ENCODE measurements at regions not wholly inside any gene's neighbourhood (a gene's known extent, or its start where the extent isn't known, plus 50 kb on each side); places are given as distances from the start of the nearest gene placed in this dataset.

DNA sequence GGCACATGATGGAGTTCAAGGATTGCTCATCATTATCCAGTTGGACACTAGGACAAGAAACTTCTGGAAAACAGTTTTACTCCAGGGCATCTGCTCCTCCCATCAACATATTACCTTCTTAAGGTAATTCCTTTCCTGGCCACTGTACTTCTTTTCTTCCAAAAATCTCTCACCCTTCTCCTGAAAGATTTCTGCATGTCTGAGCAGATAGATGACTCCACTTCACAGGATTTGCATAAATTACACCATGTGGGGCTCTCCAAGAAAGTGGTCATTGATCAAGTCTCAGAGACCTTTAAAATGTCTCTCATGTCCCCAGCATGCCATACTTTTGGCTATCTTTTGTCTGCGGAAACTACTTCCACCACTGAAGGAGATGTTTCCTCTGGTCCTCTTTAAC lies 103.2 kb upstream of the TNFAIP3 start:
- peaks cover 0 to 11% (median 1%) of the 10 kb centered on the region in 4 donors for H3K4me1 ChIP-seq
- WGBS, 2 donors = 94 to 100% methylated on average over 1 of the region's 1 CpG
- no peak overlapping the region for H3K27ac ChIP-seq
- H3K9me3 ChIP-seq = no peaks in the 10 kb centered on the region
- no peaks in the 10 kb centered on the region for H3K36me3 ChIP-seq
- ATAC-seq (ENCODE audit: low FRiP score in 2 of 2) (no peak), DNase-seq (no peak)
- H3K4me3 ChIP-seq = no peak overlapping the region
- TF ChIP-seq POLR2AphosphoS5 (IDR thresholded peaks at IDR 0.05) (no peak), POLR2A (IDR thresholded peaks at IDR 0.05) (no peak), EP300 (IDR thresholded peaks at IDR 0.05) (no peak)
- TF ChIP-seq, protein P1, sequence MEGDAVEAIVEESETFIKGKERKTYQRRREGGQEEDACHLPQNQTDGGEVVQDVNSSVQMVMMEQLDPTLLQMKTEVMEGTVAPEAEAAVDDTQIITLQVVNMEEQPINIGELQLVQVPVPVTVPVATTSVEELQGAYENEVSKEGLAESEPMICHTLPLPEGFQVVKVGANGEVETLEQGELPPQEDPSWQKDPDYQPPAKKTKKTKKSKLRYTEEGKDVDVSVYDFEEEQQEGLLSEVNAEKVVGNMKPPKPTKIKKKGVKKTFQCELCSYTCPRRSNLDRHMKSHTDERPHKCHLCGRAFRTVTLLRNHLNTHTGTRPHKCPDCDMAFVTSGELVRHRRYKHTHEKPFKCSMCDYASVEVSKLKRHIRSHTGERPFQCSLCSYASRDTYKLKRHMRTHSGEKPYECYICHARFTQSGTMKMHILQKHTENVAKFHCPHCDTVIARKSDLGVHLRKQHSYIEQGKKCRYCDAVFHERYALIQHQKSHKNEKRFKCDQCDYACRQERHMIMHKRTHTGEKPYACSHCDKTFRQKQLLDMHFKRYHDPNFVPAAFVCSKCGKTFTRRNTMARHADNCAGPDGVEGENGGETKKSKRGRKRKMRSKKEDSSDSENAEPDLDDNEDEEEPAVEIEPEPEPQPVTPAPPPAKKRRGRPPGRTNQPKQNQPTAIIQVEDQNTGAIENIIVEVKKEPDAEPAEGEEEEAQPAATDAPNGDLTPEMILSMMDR (IDR thresholded peaks at IDR 0.05) = no peak
- no peaks in the 10 kb centered on the region for H3K27me3 ChIP-seq

DNA sequence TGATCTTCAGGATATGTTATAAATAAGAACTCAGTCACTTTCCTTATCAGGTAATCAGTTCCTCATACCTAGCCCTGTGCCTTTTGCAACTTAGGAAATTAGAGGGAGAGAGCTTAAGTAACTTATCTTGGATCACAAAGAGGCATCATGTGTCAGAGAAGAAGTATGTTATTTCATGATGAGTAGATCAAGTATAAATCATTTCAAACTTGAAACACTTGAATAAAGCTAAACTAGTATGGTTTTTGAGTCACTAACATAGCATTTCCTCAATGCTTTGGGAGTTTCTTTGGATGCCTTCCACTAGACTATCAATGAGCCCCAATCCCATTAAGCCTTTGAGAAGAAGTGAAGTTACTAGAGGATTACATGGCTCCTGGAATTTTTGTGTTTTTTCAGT lies 102.6 kb upstream of the TNFAIP3 start:
- Histone ChIP-seq H3K4me3 (no peak overlapping the region), H3K27ac (no peak overlapping the region), H3K4me1 (peaks cover 0 to 11% (median 3%) of the 10 kb centered on the region in 4 donors), H3K9me3 (no peaks in the 10 kb centered on the region), H3K36me3 (no peaks in the 10 kb centered on the region), H3K27me3 (no peaks in the 10 kb centered on the region)
- TF ChIP-seq POLR2A (IDR thresholded peaks at IDR 0.05) (no peak), POLR2AphosphoS5 (IDR thresholded peaks at IDR 0.05) (no peak), EP300 (IDR thresholded peaks at IDR 0.05) (no peak)
- TF ChIP-seq, protein P1 (IDR thresholded peaks at IDR 0.05) = no peak
- ATAC-seq (ENCODE audit: low FRiP score in 2 of 2) (no peak), DNase-seq (no peak)

DNA sequence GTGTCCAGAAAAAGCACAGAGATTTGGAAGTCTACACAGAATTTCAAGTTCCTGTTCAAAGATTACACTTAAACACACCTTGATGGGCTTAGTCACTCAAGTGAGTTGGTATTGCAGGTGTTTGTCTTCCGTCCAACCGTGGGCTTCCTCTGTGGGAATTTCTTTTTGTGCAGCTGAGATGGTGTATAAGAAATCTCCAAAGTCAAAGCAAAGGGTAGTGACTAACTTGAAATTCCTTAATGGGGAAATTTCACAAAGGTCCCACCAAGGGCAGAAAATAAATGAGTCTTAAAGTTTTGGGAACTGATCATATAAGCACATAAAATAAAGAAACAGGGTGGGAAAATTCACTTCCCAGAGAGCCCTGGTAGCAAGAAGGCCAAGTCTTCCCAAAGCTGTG lies 102.0 kb upstream of the TNFAIP3 start:
- no peaks in the 10 kb centered on the region for H3K27me3 ChIP-seq
- DNase-seq (no peak), ATAC-seq (ENCODE audit: low FRiP score in 2 of 2) (no peak)
- no peak overlapping the region for H3K4me3 ChIP-seq
- H3K4me1 ChIP-seq = peaks cover 0 to 11% (median 3%) of the 10 kb centered on the region in 4 donors
- TF ChIP-seq EP300 (IDR thresholded peaks at IDR 0.05) = no peak
- no peak for TF ChIP-seq POLR2A (IDR thresholded peaks at IDR 0.05)
- TF ChIP-seq, protein P1 (IDR thresholded peaks at IDR 0.05) = no peak
- TF ChIP-seq POLR2AphosphoS5 (IDR thresholded peaks at IDR 0.05) = no peak
- 74 to 76% methylated on average over 2 of the region's 2 CpGs for WGBS, 2 donors
- no peaks in the 10 kb centered on the region for H3K36me3 ChIP-seq
- H3K9me3 ChIP-seq = no peaks in the 10 kb centered on the region
- no peak overlapping the region for H3K27ac ChIP-seq

DNA sequence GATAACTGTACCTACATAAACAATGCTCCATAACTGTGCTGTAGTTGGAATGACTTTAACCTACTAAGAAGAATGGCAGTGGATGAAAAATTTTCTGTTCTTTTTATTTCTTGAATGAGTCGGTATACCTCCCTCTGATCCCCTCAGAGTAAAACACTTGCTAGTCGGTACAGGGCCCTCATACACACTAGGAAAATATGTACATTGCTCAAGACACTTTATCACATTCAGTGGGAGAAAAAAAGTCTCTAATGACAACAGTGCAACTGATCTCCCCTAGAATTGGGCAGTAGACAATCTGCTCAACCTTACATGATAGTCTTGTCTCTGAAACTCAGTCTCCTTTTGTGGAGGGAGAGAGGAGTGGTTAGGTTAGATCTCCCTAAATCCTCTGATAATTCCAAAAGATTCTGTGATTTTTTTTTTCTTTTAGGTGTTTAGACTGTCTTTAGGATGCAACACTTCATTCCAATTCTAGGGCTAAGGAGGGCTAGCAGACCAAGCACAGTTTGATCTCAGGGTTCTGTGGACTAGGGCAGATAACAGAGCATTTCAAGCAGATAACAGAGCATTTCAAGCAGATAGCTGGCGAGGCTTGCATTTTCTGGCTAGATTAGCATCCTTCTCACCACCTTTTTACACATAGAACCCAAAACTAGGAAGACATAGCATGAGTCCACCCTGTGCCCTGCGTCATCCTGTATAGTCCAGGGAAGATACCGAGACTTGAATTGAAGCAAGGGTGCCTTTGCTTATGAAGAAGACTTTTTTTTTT lies 100.3 kb upstream of the TNFAIP3 start:
- no peaks in the 10 kb centered on the region for H3K27me3 ChIP-seq
- WGBS, 2 donors = 90 to 91% methylated on average over 5 of the region's 5 CpGs
- no peaks in the 10 kb centered on the region for H3K36me3 ChIP-seq

More for the DNA sequence above, 100.3 kb upstream of the TNFAIP3 start:
- ATAC-seq (ENCODE audit: low FRiP score in 2 of 2) = no peak
- H3K27ac ChIP-seq = no peak overlapping the region
- no peak for DNase-seq
- no peak overlapping the region for H3K4me3 ChIP-seq
- no peaks in the 10 kb centered on the region for H3K9me3 ChIP-seq
- H3K4me1 ChIP-seq = peaks cover 0 to 11% (median 3%) of the 10 kb centered on the region in 4 donors
- TF ChIP-seq POLR2AphosphoS5 (IDR thresholded peaks at IDR 0.05) = no peak
- TF ChIP-seq POLR2A (IDR thresholded peaks at IDR 0.05) = no peak
- TF ChIP-seq EP300 (IDR thresholded peaks at IDR 0.05) = no peak
- TF ChIP-seq, protein P1 (IDR thresholded peaks at IDR 0.05) = no peak

Measured in upper lobe of left lung (tissue), 6 donors.